Osteoblast (primary cell): ENCODE measurements at regions not wholly inside any gene's neighbourhood (a gene's known extent, or its start where the extent isn't known, plus 50 kb on each side); places are given as distances from the start of the nearest gene placed in this dataset.

Experiments
- DNase-seq: peaks from one replicate; pipeline ENCODE4 v3.0.0; 2011; ENCODE audit warnings: low spot score, mixed read lengths; ENCODE audit not compliant: insufficient read length; ENCODE audit errors: missing footprints
- H2AFZ ChIP-seq: 2 replicates; pipeline ENCODE4 v1.6.0; 2011; ENCODE audit warnings: mild to moderate bottlenecking, low read length
- H3K27ac ChIP-seq: 2 replicates; pipeline ENCODE4 v1.5.1; 2011; ENCODE audit warnings: mild to moderate bottlenecking, low read depth, low read length, moderate library complexity
- H3K27me3 ChIP-seq: 2 replicates; pipeline ENCODE4 v1.6.0; 2012; ENCODE audit warnings: mild to moderate bottlenecking, control low read depth, inconsistent platforms, low read length, moderate library complexity; ENCODE audit not compliant: insufficient read depth
- H3K36me3 ChIP-seq: 2 replicates; pipeline ENCODE4 v1.5.1; 2011; ENCODE audit warnings: mild to moderate bottlenecking, low read length, control low read depth, moderate library complexity; ENCODE audit not compliant: insufficient read depth
- H3K4me1 ChIP-seq: 2 replicates; pipeline ENCODE4 v1.5.1; 2011; ENCODE audit warnings: mild to moderate bottlenecking, low read length, control low read depth, moderate library complexity; ENCODE audit not compliant: insufficient read depth
- H3K4me2 ChIP-seq: 2 replicates; pipeline ENCODE4 v1.6.0; 2011; ENCODE audit warnings: mild to moderate bottlenecking, low read length; ENCODE audit not compliant: insufficient read depth
- H3K4me3 ChIP-seq: fragments of 200-600 bp; sonication (generic); 3 replicates; pipeline ENCODE4 v1.5.1; 2012; ENCODE audit warnings: mild to moderate bottlenecking, low read length, inconsistent platforms; ENCODE audit not compliant: insufficient read depth
- H3K79me2 ChIP-seq: 2 replicates; pipeline ENCODE4 v1.6.0; 2012; ENCODE audit warnings: mild to moderate bottlenecking, low read length, control low read depth, inconsistent platforms; ENCODE audit not compliant: insufficient read depth
- H3K9me3 ChIP-seq: 2 replicates; pipeline ENCODE4 v1.5.1; 2011; ENCODE audit warnings: low read depth, low read length, control low read depth
- H4K20me1 ChIP-seq: 2 replicates; pipeline ENCODE4 v1.6.0; 2012; ENCODE audit warnings: mild to moderate bottlenecking, low read length, control low read depth; ENCODE audit not compliant: insufficient read depth
- CTCF ChIP-seq: IDR thresholded peaks from 2 replicates; pipeline ENCODE4 v1.5.1; 2011; ENCODE audit warnings: mild to moderate bottlenecking, low read depth, low read length, moderate library complexity; ENCODE audit errors: extremely low read depth

GRCh38 chr6:26202811-26203583, 115.8 kb downstream of the HFE start:
- Histone ChIP-seq H3K4me2 (no peak overlapping the region), H3K27ac (peak overlapping the region; percentile 98)

GRCh38 chr6:26204332-26205160, 117.3 kb downstream of the HFE start:
- Histone ChIP-seq H3K27ac (peak overlapping the region; percentile 98), H3K27me3 (no peaks in the 10 kb centered on the region), H3K4me1 (peaks cover 24% of the 10 kb centered on the region), H3K4me2 (peak overlapping the region; percentile 85), H4K20me1 (no peaks in the 10 kb centered on the region), H3K4me3 (peak overlapping the region; percentile 83), H2AFZ (peak overlapping the region; percentile 93), H3K36me3 (no peaks in the 10 kb centered on the region), H3K79me2 (no peaks in the 10 kb centered on the region), H3K9me3 (no peaks in the 10 kb centered on the region)
- peak; percentile 93 for DNase-seq
- TF ChIP-seq CTCF = peak; percentile 44

More at GRCh38 chr6:26202811-26203583, 115.8 kb downstream of the HFE start:
- Histone ChIP-seq H3K79me2 (no peaks in the 10 kb centered on the region), H3K27me3 (no peaks in the 10 kb centered on the region), H4K20me1 (no peaks in the 10 kb centered on the region), H3K4me3 (no peak overlapping the region), H3K4me1 (peaks cover 24% of the 10 kb centered on the region), H2AFZ (no peak overlapping the region), H3K9me3 (no peaks in the 10 kb centered on the region), H3K36me3 (no peaks in the 10 kb centered on the region)
- no peak for DNase-seq
- TF ChIP-seq CTCF = no peak

GRCh38 chr6:26205161-26205624, 118.0 kb downstream of the HFE start:
- Histone ChIP-seq H3K36me3 (no peaks in the 10 kb centered on the region), H3K4me2 (peak overlapping the region; percentile 85), H3K27ac (peak overlapping the region; percentile 98), H3K4me3 (peak overlapping the region; percentile 83), H4K20me1 (no peaks in the 10 kb centered on the region), H3K79me2 (no peaks in the 10 kb centered on the region), H3K4me1 (peaks cover 19% of the 10 kb centered on the region), H3K27me3 (no peaks in the 10 kb centered on the region), H3K9me3 (no peaks in the 10 kb centered on the region), H2AFZ (peak overlapping the region; percentile 93)
- DNase-seq = peak; percentile 73
- TF ChIP-seq CTCF = no peak
